GM18909 (cell line): ENCODE measurements at regions not wholly inside any gene's neighbourhood (a gene's known extent, or its start where the extent isn't known, plus 50 kb on each side); places are given as distances from the start of the nearest gene placed in this dataset.

Experiments
- ATAC-seq: cut with Tn5 transposase; IDR thresholded peaks from one replicate; pipeline ENCODE4 v1.9.1; 2021; ENCODE audit warnings: mild to moderate bottlenecking; ENCODE audit not compliant: unreplicated experiment, poor library complexity

- ATAC-seq: no peak
Measured at GRCh38 chr5:72028382-72028781, 78.9 kb upstream of the MAP1B start.

GRCh38 chr5:72030237-72030636 is 77.0 kb upstream of the MAP1B start:
- ATAC-seq: no peak

GRCh38 chr5:72032788-72033187 is 74.5 kb upstream of the MAP1B start:
- no peak for ATAC-seq

GRCh38 chr5:72034770-72035169 is 72.5 kb upstream of the MAP1B start:
- no peak for ATAC-seq

GRCh38 chr5:72035831-72036230 is 71.4 kb upstream of the MAP1B start:
- no peak for ATAC-seq

- no peak for ATAC-seq
Measured at GRCh38 chr5:72036951-72037350, 70.3 kb upstream of the MAP1B start.

- no peak for ATAC-seq
Measured at GRCh38 chr5:72040513-72040912, 66.8 kb upstream of the MAP1B start.

- no peak for ATAC-seq
Measured at GRCh38 chr5:72041654-72042053, 65.6 kb upstream of the MAP1B start.

- no peak for ATAC-seq
Measured at GRCh38 chr5:72042097-72042496, 65.2 kb upstream of the MAP1B start.

- ATAC-seq: no peak
Measured at GRCh38 chr5:72045692-72046091, 61.6 kb upstream of the MAP1B start.

GRCh38 chr5:72046106-72046505 is 61.2 kb upstream of the MAP1B start:
- ATAC-seq: no peak

- no peak for ATAC-seq
Measured at GRCh38 chr5:72055636-72056035, 51.6 kb upstream of the MAP1B start.
